Calu3 (cell line): ENCODE measurements at regions not wholly inside any gene's neighbourhood (a gene's known extent, or its start where the extent isn't known, plus 50 kb on each side); places are given as distances from the start of the nearest gene placed in this dataset.

Source experiments
- BruUV-seq: library from RNA; stranded (reverse); fragments of 400-500 nt; replicated peaks from 2 replicates; lab custom pipeline; 2021; lab: Mats Ljungman, UMichigan
- CTCF ChIA-PET: fragments of 300-600 bp; sonication (Branson Sonifier 250); formaldehyde crosslinking; loops from one replicate; lab custom pipeline; 2022; ENCODE audit warnings: antibody characterized with exemption; lab: Charles Lee
- DNase-seq: peaks from one replicate; pipeline ENCODE4 v3.0.0; 2022
- H3K27ac Mint-ChIP-seq: one replicate; pipeline ENCODE4 v1.8.0; 2022; ENCODE audit warnings: mixed read lengths; ENCODE audit not compliant: unreplicated experiment
- H3K27me3 Mint-ChIP-seq: one replicate; pipeline ENCODE4 v1.8.0; 2022; ENCODE audit warnings: mixed read lengths; ENCODE audit not compliant: unreplicated experiment
- H3K36me3 Mint-ChIP-seq: one replicate; pipeline ENCODE4 v1.8.0; 2022; ENCODE audit warnings: mild to moderate bottlenecking, moderate library complexity, mixed read lengths; ENCODE audit not compliant: insufficient read depth, unreplicated experiment
- H3K4me1 Mint-ChIP-seq: one replicate; pipeline ENCODE4 v1.8.0; 2022; ENCODE audit warnings: mild to moderate bottlenecking, low read depth, mixed read lengths; ENCODE audit not compliant: unreplicated experiment
- H3K4me3 Mint-ChIP-seq: one replicate; pipeline ENCODE4 v1.8.0; 2022; ENCODE audit warnings: mild to moderate bottlenecking, low read depth, moderate library complexity, mixed read lengths; ENCODE audit not compliant: unreplicated experiment
- H3K9me3 Mint-ChIP-seq: one replicate; pipeline ENCODE4 v1.8.0; 2022; ENCODE audit warnings: low read depth, mixed read lengths; ENCODE audit not compliant: unreplicated experiment
- intact Hi-C: fragments of 100-400 bp; cut with micrococcal nuclease; formaldehyde crosslinking; loops from one replicate; pipeline ENCODE4 v1.10.0; 2022; ENCODE audit not compliant: unreplicated experiment
- TF ChIP-seq, protein P1 (sequence below): fragments of 200-600 bp; IDR thresholded peaks from one replicate; pipeline ENCODE4 v1.8.0; 2022; ENCODE audit warnings: antibody characterized with exemption; ENCODE audit not compliant: unreplicated experiment

DNA sequence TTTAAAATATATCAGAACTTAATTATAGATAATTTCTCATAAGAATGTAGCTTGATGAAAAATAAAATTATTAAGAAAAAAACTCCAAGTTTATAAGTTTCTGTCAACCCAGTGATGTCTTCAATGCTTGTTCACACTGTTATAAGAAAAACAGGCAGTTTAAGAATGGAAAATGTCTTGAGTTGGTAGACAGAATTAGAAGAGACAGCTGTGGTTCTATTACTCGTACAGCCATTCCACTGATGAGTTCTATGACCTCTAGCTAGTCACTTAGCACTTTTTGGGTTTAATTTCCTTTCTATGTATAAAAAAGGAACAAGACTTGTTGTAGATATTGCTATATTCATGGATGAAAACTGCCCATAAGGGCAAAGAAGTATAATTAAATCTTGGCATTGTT, 1013.1 kb upstream of the ATXN8OS start:
- no peak overlapping the region for H3K27ac Mint-ChIP-seq
- intact Hi-C loops = no loop called here
- no peaks in the 10 kb centered on the region for H3K27me3 Mint-ChIP-seq
- no peaks in the 10 kb centered on the region for H3K9me3 Mint-ChIP-seq
- no peaks in the 10 kb centered on the region for H3K4me1 Mint-ChIP-seq
- DNase-seq = no peak
- no peak overlapping the region for H3K4me3 Mint-ChIP-seq
- TF ChIP-seq, protein P1, sequence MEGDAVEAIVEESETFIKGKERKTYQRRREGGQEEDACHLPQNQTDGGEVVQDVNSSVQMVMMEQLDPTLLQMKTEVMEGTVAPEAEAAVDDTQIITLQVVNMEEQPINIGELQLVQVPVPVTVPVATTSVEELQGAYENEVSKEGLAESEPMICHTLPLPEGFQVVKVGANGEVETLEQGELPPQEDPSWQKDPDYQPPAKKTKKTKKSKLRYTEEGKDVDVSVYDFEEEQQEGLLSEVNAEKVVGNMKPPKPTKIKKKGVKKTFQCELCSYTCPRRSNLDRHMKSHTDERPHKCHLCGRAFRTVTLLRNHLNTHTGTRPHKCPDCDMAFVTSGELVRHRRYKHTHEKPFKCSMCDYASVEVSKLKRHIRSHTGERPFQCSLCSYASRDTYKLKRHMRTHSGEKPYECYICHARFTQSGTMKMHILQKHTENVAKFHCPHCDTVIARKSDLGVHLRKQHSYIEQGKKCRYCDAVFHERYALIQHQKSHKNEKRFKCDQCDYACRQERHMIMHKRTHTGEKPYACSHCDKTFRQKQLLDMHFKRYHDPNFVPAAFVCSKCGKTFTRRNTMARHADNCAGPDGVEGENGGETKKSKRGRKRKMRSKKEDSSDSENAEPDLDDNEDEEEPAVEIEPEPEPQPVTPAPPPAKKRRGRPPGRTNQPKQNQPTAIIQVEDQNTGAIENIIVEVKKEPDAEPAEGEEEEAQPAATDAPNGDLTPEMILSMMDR = no peak
- CTCF ChIA-PET = no interaction called here
- H3K36me3 Mint-ChIP-seq = no peaks in the 10 kb centered on the region
- BruUV-seq = no TSS peak

DNA sequence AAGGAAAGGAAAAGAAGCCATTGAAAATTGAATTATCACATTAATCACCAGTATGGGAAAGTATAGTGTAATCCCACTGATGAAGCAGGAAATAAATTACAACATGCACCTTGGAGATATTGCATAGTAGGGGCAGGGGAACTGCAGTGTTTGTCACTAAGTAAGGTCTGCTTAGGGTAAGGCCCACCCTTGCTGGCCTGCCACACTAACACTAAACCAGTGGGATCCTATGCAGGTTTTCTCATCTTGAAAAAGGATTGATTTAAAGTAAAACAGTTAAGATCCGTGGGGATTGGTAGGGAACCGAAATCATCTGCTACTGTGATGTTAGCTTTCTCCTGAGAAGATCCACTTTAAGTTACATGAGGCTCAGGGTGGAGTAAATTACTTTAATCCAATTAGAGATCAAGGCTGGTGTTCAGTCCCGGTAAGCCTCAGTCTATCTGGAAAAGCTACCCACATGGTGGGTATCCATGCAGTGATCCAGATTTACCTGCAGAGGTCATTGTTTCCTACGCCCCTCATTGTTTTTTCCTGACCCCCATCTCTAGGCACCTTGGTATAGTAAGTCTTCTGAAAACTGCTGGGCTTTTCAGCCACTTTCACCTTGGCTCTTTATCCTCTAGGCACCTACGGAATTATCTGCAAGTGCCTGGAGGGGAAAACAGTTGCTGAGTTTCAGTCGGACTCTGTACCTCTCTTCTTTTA, 1014.9 kb upstream of the ATXN8OS start:
- H3K27ac Mint-ChIP-seq = no peak overlapping the region
- no peak overlapping the region for H3K4me3 Mint-ChIP-seq
- no peaks in the 10 kb centered on the region for H3K36me3 Mint-ChIP-seq
- TF ChIP-seq, protein P1 = no peak
- DNase-seq = no peak
- CTCF ChIA-PET = no interaction called here
- intact Hi-C loops = no loop called here
- no peaks in the 10 kb centered on the region for H3K4me1 Mint-ChIP-seq
- no TSS peak for BruUV-seq
- no peaks in the 10 kb centered on the region for H3K9me3 Mint-ChIP-seq
- no peaks in the 10 kb centered on the region for H3K27me3 Mint-ChIP-seq

DNA sequence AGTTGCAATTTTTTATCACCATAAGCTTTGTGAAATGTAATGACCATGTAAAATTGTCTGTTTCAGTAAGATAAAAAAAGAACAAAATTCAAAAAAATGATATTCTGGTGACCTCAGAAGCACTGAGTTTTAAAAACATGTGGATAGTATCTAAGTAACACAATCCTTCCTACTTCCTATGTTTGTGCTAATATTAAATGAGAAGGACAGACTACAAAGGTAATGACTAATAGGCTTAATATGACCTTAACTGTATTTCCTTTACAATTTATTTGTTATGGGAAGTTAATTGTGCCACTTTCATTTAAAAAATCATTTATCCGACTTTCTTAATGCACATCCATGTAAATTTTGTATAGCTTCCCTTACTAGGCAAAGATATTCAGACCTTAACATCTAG, 1030.4 kb upstream of the ATXN8OS start:
- intact Hi-C loops = no loop called here
- CTCF ChIA-PET = no interaction called here
- TF ChIP-seq, protein P1 = no peak

DNA sequence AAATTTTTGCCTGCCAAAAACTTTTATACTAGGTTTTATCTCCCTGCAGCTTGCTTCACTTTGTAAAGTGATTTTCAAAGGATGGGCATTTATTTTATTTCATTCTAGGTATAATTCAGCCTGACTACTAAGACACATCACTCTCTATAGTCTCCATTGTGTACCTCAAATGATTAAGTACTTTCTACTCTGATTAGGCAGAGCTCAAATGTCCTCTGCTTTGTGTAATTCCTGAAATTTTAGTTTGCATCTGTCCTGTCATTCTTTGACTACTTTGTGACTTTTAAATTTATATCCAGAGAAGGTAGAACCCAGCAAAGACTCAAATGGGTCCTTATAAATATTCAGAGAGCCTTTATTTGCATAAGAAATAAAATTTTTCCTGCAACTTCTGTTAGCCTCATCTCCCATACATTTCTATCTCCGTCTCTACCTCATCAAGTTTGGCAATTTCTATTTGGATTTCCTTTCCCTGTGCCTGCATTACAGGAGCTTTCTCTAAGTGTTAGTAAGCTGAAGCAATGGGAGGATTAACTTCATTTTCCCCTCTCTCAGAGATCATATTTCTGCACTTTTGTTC, 1038.0 kb upstream of the ATXN8OS start:
- no peak for DNase-seq

More for the DNA sequence above, 1030.4 kb upstream of the ATXN8OS start:
- no TSS peak for BruUV-seq
- Mint-ChIP-seq H3K4me3 (no peak overlapping the region), H3K27me3 (no peaks in the 10 kb centered on the region), H3K36me3 (no peaks in the 10 kb centered on the region), H3K9me3 (no peaks in the 10 kb centered on the region), H3K4me1 (no peaks in the 10 kb centered on the region), H3K27ac (no peak overlapping the region)
- no peak for DNase-seq

More for the DNA sequence above, 1038.0 kb upstream of the ATXN8OS start:
- Mint-ChIP-seq H3K4me3 (no peak overlapping the region), H3K27me3 (no peaks in the 10 kb centered on the region), H3K27ac (no peak overlapping the region), H3K36me3 (no peaks in the 10 kb centered on the region), H3K9me3 (no peaks in the 10 kb centered on the region), H3K4me1 (no peaks in the 10 kb centered on the region)
- intact Hi-C loops = no loop called here
- TF ChIP-seq, protein P1 = no peak
- CTCF ChIA-PET = no interaction called here
- no TSS peak for BruUV-seq
